HG03520 (cell line): ENCODE measurements at regions not wholly inside any gene's neighbourhood (a gene's known extent, or its start where the extent isn't known, plus 50 kb on each side); places are given as distances from the start of the nearest gene placed in this dataset.
"Not testable (repeated sequence)": the region's sequence is repeated elsewhere in the genome, so short reads cannot be mapped to it uniquely, and the experiment has no call there.

Experiments
- ATAC-seq: cut with Tn5 transposase; IDR thresholded peaks from one replicate; pipeline ENCODE4 v1.9.1; 2021; ENCODE audit warnings: mild to moderate bottlenecking, moderate library complexity; ENCODE audit not compliant: unreplicated experiment

GRCh38 chr6:148602136-148602535, 144.7 kb upstream of the UST start:
- no peak for ATAC-seq

DNA sequence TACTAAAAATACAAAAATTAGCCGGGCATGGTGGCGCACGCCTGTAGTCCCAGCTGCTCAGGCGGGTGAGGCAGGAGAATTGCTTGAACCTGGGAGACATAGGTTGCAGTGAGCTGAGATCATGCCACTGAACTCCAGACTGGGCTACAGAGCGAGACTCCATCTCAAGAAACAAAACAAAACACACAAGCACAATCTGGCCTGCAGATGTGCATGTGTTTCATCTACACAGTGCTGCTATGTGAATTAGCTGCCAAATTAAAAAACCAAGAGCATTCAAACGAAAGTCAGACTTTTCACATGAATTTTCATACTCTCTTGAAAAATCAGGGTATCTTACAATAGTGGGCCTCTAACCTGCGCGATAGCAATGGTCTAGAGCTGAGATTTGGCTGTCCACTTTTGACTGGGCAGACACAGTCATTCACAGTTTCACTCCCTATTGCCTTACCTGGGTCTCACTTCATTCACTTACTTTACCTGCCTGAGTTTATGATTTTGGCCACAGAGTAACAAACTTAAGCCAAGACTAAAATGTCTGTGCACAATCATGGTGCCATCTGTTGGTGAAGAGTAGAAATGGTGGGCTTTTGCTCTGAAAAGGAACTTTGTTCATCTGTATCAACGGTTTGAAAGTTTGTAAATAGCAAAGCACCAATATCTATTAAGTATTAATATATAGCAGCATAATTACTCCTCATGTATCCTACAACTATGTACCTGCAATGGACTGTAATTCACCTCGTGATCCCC, 138.5 kb upstream of the UST start:
- ATAC-seq: no peak

DNA sequence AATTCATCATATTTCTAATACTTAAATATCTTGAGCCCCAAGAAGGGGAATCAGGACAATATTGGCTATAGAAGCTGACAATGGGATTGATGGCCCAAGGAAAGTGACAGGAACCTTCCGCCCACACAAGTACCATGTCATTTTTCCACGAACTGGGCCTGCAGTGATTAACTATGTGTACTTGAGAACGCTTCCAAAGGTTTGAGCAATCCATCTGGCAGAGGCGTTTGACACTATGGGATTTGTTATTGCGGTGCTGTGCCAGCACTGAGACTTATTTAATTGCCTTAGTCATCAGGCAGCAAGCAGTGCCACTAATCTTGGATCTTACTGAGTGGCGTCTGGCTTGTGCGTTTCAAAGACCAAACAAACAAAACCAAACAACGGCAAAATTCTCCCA, 135.6 kb upstream of the UST start:
- ATAC-seq: no peak

GRCh38 chr6:148612043-148612442, 134.8 kb upstream of the UST start:
- ATAC-seq: no peak

- no peak for ATAC-seq
These were observed 132.2 kb upstream of the UST start for GRCh38 chr6:148614602-148615001.

- ATAC-seq: no peak
These were observed 130.0 kb upstream of the UST start for GRCh38 chr6:148616841-148617240.

DNA sequence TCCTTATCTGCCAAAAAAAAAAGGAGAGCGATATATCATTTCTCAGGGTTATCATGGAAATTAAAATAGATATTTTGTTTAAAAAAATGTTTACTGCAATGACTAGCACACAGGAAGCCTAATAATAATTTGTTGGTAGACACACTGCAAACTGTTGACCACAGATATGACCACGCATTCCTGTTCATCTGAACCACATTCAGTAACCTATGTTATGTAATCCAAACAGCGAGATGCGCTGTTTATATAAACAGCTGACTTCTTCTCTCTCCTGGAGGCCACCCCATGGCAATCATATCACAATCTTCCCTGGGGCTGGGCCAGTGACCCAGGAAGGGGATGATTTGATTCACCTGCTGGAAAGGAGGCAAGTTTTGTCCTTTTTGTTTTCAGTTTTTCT, 129.3 kb upstream of the UST start:
- no peak for ATAC-seq

- ATAC-seq: no peak
These were observed 126.9 kb upstream of the UST start for GRCh38 chr6:148619891-148620290.

DNA sequence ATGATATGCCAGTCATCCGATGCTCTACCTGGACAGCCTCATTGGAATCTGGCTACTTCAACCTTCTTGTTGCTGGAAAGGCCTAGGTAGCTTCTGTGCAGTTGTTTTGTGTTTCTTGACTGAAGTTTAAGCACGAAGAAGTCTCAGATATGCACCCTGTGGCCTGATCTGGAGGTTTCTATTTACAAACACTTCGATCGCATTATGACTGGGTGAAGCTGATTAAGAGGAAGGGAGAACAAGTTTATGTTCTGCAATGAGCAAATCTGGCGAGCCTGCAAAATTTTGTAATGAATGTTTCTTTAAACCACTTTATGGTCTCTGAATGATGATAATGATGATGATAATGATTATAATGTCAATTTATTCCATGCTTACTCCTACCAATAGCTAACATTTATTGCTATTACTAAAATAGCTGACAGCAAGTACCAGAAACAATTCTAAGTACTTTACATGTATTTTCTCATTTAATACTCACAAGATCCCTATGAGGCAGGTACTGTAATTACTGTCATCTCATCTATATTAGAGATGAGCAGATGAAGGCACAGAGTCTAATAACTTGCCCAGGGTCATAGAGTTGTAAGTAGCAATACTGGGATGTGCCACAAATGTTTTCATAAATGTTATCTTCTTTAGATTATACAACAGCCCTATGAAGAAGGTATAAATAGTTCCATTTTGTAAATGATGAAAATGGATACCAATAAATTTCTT, 126.1 kb upstream of the UST start:
- ATAC-seq: peak; percentile 95

DNA sequence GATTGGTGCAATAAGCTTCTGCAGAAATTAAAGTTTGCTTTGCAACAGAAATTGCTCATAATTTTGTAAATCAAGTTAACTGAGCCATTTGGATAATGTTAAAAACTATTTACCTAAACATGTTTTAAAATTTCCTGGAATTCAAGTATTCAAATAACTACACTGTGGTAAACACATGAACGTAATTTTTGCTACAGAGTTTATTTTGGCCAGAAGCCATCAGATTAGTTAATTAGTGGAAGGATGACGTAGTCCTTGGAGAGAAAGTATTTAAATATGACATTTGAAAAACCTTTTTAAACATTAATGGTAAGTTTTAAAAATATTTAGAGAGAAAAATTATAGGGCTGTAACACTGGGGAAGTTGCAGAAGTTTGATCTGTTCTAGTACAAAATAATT, 121.2 kb upstream of the UST start:
- ATAC-seq: no peak

GRCh38 chr6:148628251-148628650, 118.6 kb upstream of the UST start:
- ATAC-seq: no peak

DNA sequence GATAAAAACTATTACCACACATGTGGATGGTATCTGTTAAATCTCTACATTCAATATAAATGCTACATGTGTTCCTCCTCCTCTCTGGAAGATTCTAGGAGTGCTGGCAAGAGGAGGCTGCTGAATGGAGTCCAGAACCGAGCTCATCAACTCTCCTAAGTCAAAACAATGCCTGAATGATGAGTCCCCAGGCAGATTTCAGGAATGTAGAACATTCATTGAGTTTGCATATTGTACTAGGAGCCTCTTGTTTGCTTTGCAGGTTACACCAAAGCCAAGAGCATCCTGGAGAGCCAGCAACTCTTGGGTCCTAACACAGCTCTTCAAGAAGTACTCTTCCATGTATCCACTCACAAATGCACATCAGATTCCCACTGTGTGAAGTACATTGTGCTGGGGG, 117.6 kb upstream of the UST start:
- ATAC-seq: no peak

DNA sequence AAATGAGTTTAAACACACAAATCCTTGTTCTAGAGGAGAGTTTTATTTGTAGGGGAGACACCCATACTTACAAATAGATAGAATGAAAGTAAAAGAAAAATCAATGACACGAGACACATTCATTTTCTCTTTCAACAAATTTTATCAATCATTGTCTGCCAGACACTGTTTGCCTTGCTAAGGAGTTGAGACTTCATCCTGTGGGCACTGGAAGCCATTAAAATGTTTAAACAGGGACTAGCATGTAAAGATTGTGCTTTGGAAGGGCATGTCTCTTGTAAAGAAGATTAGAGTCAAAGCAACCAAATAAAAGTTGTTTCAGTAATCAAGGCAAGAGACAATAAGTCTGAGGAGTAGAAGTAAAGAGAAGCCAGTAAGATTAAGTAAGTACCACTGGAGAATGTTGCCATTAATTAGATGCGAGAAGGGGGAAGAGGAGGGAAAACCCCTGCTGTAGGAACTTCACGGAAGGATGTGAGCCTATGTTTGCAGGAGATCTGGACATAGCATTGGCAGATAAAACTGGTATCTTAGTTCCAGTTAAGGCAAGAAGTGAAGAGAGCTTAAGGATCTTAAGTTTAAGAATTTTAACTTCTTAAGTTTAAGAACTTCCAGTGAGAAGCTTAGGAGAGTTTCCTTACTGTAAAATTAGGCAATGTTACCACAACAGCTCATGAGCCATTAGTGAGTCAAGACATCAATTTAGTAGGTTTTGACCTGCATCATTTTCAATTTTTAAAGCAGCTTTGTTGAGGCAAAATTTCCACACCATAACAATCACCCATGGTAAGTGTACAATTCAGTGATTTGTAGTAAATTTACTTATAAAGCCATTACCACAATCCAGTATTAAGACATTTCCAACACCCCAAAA, 117.0 kb upstream of the UST start:
- no peak for ATAC-seq

DNA sequence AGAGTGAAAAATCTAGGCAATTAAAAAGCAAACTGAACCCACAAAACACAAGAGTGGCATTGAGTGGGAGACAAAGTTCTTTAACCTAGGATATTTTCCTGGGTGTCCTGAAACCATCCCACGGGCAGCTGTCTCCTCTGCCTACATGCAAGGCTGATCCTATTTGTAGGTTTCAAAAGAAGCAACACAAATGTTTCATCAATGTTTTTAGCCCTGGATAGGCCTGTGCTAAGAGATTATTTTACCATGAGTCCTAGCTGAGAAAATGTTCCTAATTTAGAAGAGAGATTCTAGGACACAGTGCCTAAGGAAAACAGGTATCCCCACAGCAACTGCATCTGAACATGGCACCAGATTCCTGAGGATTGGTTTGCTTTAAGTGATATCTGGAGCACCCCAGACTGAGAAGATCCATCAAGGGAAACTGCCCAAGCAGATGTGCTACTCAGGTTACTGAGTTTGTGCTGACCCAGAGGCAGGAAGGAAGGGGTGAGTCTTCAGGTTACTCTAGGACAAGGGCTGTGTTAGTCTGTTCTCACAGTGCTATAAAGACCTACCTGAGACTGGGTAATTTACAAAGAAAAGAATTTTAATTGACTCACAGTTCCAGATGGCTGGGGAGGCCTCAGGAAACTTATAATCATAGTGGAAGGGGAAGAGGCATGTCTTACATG, 111.6 kb upstream of the UST start:
- ATAC-seq: no peak

GRCh38 chr6:148641836-148642235, 105.0 kb upstream of the UST start:
- ATAC-seq: not testable (repeated sequence)

GRCh38 chr6:148643208-148643607, 103.6 kb upstream of the UST start:
- not testable (repeated sequence) for ATAC-seq

GRCh38 chr6:148645049-148645448, 101.8 kb upstream of the UST start:
- not testable (repeated sequence) for ATAC-seq

GRCh38 chr6:148648754-148649453, 97.9 kb upstream of the UST start:
- ATAC-seq: no peak

DNA sequence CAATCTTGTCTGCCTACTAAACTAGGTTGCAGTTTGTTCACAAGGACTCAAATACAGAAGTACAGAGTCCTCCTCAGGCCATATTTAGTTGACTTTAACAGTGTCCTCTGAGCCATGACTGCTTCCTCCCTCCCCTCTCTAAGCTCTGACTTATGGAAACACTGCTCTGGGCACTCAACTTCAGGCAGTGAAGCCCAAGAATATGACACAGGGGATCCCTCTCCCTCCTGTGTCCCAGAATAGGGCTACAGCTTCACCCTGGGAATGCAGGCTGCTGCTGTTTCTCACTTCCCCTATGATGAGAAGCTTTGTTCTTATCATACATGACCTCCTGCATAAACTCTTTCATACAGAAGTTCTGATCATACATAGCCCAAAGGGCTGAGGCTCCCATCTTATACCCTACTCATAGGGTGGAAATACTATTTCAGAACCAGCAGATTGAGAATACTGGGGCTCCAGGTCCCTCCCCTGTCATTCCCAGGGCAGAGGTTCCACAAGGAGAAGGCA, 97.3 kb upstream of the UST start:
- ATAC-seq: no peak

DNA sequence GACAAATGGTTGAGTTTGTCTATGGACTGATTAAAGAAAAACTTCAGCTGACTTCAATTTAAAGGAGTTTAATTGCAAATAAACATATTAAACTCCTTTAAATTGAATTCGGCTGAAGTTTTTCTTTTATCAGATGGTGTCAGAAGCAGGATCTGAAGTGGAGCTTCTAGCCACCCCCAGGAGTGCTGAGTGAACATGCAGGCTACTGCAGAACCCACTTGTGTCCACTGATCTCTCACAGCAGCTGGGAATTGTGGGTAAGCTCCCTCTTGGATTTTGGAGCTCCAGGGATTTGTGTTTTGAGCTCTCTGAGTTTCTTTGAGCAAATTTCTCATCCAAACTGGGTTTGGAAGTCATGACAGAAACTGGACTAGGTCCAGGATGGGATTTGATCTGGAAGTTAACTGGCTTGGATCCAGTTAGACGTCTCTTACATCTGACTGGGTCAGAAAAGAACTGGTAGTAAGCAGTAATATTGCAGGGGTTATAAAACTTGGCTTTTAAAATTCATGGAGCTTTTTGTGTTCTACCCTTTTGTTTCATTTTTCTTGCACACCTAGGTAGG, 95.8 kb upstream of the UST start:
- no peak for ATAC-seq
